ES-I3 (cell line): ENCODE measurements at regions not wholly inside any gene's neighbourhood (a gene's known extent, or its start where the extent isn't known, plus 50 kb on each side); places are given as distances from the start of the nearest gene placed in this dataset.
"Not testable (repeated sequence)": the region's sequence is repeated elsewhere in the genome, so short reads cannot be mapped to it uniquely, and the experiment has no call there.

Experiments
- H3K36me3 ChIP-seq: 2 replicates; pipeline ENCODE4 v1.6.1; 2013; ENCODE audit warnings: mild to moderate bottlenecking, low read length, control low read depth, moderate library complexity; ENCODE audit not compliant: insufficient read depth
- H3K4me1 ChIP-seq: 2 replicates; pipeline ENCODE4 v1.6.1; 2013; ENCODE audit warnings: mild to moderate bottlenecking, control low read depth, low read length; ENCODE audit not compliant: insufficient read depth
- H3K9ac ChIP-seq: 2 replicates; pipeline ENCODE4 v1.6.1; 2013; ENCODE audit warnings: low read depth, mild to moderate bottlenecking, low read length, moderate library complexity
- H3K9me3 ChIP-seq: 2 replicates; pipeline ENCODE4 v1.6.1; 2013; ENCODE audit warnings: mild to moderate bottlenecking, low read length, moderate library complexity; ENCODE audit not compliant: control insufficient read depth, insufficient read depth

DNA sequence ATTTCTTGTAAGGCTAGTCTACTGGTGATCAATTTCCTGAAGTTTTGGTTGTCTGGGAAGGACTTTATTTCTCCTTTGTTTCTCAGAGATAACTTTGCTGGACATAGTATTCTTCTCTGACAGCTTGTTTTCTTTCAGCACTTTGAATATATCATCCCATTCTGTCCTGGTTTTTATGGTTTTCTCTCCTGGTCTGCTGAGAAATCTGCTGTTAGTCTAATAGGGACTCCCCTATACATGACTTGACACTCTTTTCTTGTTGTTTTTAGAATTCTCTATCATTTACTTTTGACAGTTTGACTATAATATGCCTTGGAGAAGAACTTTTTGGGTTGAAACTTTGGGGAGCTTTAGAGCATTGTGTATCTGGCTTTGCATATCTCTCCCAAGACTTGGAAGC is 112.5 kb downstream of the PRL start:
- no peak overlapping the region for H3K9ac ChIP-seq
- H3K4me1 ChIP-seq: no peaks in the 10 kb centered on the region; the same call in 1 of the 2 replicates
- H3K9me3 ChIP-seq: peaks cover 19% of the 10 kb centered on the region
- H3K36me3 ChIP-seq: peaks cover 3% of the 10 kb centered on the region; the same call in 1 of the 2 replicates

DNA sequence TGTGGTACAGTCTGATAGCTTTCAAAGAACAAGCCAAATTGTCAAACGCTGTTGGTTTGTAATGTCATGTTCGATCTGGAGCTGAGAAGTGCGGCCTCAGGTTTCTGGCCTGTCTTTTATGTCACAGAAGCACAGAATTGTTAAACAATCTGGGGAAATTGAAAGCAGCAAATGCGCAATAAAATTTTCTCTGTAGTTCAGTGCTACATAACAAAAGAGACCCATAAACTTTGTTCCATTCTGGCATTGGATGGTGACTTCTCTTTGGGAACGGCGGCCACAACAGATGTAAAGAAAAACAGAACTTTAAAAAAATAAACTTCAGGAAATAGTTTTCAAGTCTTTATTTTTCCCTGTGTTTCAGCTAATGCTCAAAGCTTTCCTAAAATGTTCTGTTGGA is 106.9 kb downstream of the PRL start:
- no peak overlapping the region for H3K9ac ChIP-seq
- H3K4me1 ChIP-seq: peaks cover 6% of the 10 kb centered on the region; the same call in 1 of the 2 replicates
- H3K9me3 ChIP-seq: no peaks in the 10 kb centered on the region
- no peaks in the 10 kb centered on the region for H3K36me3 ChIP-seq

DNA sequence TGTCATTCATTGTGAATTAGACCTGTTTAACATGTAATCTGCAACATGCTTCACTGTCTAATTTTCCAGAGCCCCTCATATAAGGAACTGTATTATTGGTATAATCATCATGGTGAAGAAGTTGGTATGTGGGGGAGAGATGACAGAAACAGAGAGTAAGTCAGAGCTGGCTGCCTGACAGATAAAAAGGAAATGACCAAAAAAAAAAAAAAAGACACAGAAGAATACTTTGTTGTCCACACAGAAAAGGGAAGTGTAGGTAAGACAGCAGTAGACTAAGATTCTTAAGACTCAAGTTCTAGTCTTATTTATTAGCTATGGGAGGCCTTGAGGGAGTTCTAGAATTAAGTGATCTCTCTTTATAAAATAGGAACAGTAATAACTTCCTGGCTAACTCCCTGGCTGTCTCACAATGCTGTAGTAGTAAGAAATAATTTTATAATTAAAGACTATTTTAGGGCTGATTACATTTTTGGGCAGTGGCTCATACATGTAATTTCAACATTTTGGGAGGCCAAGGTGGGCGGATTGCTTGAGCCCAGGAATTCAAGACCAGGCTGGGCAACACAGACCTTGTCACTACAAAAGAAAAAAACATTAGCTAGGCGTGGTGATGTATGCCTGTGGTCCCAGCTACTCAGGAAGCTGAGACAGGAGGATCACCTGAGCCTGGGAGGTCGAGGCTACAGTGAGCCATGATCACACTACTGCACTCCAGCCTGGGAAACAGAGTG is 102.5 kb downstream of the PRL start:
- peaks cover 6% of the 10 kb centered on the region; the same call in 1 of the 2 replicates for H3K4me1 ChIP-seq
- no peaks in the 10 kb centered on the region for H3K9me3 ChIP-seq
- H3K36me3 ChIP-seq: peaks cover 4% of the 10 kb centered on the region; the same call in 1 of the 2 replicates
- H3K9ac ChIP-seq: no peak overlapping the region

- Histone ChIP-seq H3K4me1 (no peaks in the 10 kb centered on the region), H3K9me3 (no peaks in the 10 kb centered on the region), H3K36me3 (peaks cover 4% of the 10 kb centered on the region; the same call in 1 of the 2 replicates), H3K9ac (no peak overlapping the region)
Observed at GRCh38 chr6:22199771-22200170, 97.1 kb downstream of the PRL start.

DNA sequence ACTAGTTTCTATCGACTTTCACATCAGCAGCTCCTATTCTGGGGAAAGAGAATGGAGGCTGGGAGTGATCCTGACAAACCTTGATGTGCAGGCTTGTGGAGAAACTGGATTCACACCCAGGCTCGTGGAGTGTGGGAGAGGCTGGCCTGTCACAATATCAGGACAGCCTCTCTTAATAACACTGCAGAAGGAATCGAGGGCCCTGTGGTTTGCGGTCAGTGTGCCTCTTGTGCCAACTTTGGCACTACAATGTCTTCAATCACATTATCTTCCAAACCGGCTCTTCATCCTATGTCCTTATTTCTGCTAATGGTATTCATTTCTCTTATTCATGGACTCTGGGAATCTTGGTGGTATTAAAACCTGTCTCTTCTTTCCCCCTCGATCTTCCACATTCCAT is 92.7 kb downstream of the PRL start:
- H3K9me3 ChIP-seq: no peaks in the 10 kb centered on the region
- no peak overlapping the region for H3K9ac ChIP-seq
- H3K4me1 ChIP-seq: no peaks in the 10 kb centered on the region
- H3K36me3 ChIP-seq: no peaks in the 10 kb centered on the region

GRCh38 chr6:22205266-22205665 is 91.6 kb downstream of the PRL start:
- no peaks in the 10 kb centered on the region for H3K9me3 ChIP-seq

GRCh38 chr6:22206106-22206505 is 90.7 kb downstream of the PRL start:
- Histone ChIP-seq H3K4me1 (no peaks in the 10 kb centered on the region), H3K36me3 (no peaks in the 10 kb centered on the region), H3K9me3 (no peaks in the 10 kb centered on the region), H3K9ac (no peak overlapping the region)

More at GRCh38 chr6:22205266-22205665, 91.6 kb downstream of the PRL start:
- Histone ChIP-seq H3K4me1 (no peaks in the 10 kb centered on the region), H3K9ac (no peak overlapping the region), H3K36me3 (no peaks in the 10 kb centered on the region)

GRCh38 chr6:22208026-22208425 is 88.8 kb downstream of the PRL start:
- Histone ChIP-seq H3K4me1 (no peaks in the 10 kb centered on the region), H3K9ac (no peak overlapping the region), H3K9me3 (no peaks in the 10 kb centered on the region), H3K36me3 (no peaks in the 10 kb centered on the region)

- Histone ChIP-seq H3K36me3 (no peaks in the 10 kb centered on the region), H3K9me3 (no peaks in the 10 kb centered on the region), H3K9ac (no peak overlapping the region), H3K4me1 (no peaks in the 10 kb centered on the region)
Observed at GRCh38 chr6:22214314-22214713, 82.5 kb downstream of the PRL start.

- H3K9me3 ChIP-seq, H3K4me1 ChIP-seq, H3K9ac ChIP-seq, H3K36me3 ChIP-seq: not testable (repeated sequence)
Observed at GRCh38 chr6:22215474-22215873, 81.4 kb downstream of the PRL start.

- Histone ChIP-seq H3K9ac (no peak overlapping the region), H3K9me3 (no peaks in the 10 kb centered on the region), H3K36me3 (no peaks in the 10 kb centered on the region), H3K4me1 (peaks cover 13% of the 10 kb centered on the region)
Observed at GRCh38 chr6:22218410-22218809, 78.4 kb downstream of the PRL start.

DNA sequence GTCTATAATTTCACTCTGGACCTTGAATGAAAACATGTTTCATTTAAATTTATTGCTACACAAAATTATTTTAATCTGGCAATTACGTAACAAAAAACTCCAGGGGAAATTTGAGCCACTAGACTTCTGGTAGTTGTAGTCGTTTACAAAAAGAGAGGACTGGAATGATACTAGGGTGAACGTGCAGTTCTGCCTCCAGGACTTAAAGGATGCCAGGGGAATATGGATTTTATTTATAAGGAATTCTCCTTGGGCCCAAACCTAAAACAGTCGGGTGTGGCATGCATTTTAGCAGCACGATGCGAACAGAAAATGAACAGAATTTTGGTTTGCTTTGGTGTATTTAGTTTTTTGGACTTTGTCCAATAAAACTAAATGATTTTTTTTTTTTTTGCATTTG is 76.9 kb downstream of the PRL start:
- no peaks in the 10 kb centered on the region for H3K9me3 ChIP-seq
- H3K4me1 ChIP-seq: peaks cover 13% of the 10 kb centered on the region
- H3K9ac ChIP-seq: no peak overlapping the region
- H3K36me3 ChIP-seq: no peaks in the 10 kb centered on the region

GRCh38 chr6:22221211-22221610 is 75.6 kb downstream of the PRL start:
- H3K9ac ChIP-seq: no peak overlapping the region
- H3K9me3 ChIP-seq: no peaks in the 10 kb centered on the region
- no peaks in the 10 kb centered on the region for H3K36me3 ChIP-seq

DNA sequence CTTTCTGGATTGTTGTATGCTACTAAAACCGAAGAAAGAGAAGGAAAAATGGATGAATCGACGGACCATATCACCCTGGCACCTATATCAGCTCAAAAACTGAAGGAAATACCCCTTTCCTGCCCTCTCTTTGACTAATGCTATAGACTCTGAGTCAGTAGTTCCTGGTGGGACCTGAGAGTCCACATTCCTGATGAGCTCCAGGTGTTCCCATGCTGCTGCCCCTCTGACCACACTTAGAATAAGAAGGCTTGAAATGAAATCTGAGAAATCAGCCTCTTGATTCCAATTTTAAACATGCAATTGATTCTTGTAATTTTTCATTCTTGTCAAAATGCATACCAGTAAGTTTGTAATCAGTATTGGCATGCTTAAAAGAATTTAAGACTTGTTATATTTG is 75.2 kb downstream of the PRL start:
- Histone ChIP-seq H3K9ac (no peak overlapping the region), H3K36me3 (no peaks in the 10 kb centered on the region), H3K4me1 (peaks cover 13% of the 10 kb centered on the region), H3K9me3 (no peaks in the 10 kb centered on the region)

More at GRCh38 chr6:22221211-22221610, 75.6 kb downstream of the PRL start:
- H3K4me1 ChIP-seq: peaks cover 13% of the 10 kb centered on the region

DNA sequence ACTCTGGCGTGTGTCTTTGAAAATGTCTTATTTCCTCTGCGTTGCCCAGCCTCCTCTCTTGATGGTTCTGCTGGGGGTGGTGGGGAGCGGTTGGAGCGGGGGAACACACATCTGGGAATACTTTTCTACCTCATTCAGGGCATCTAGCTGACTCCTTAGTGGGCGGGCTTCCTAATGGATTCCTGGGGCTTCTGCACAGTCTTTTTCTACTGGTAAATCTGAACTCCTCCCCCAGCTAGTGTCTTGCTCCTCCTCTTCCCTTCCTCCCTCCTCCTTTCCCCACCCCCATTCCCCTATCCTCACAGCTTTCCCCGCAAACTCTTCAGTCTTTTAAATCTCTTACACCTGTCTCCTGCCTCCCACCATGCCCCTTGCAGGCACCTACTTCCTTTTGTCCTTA is 74.4 kb downstream of the PRL start:
- Histone ChIP-seq H3K9me3 (no peaks in the 10 kb centered on the region), H3K4me1 (peaks cover 13% of the 10 kb centered on the region), H3K9ac (peak overlapping the region; percentile 22; the same call in 1 of the 2 replicates), H3K36me3 (no peaks in the 10 kb centered on the region)
